ENCODE measurements at regions not wholly inside any gene's neighbourhood (a gene's known extent, or its start where the extent isn't known, plus 50 kb on each side); places are given as distances from the start of the nearest gene placed in this dataset.

GRCh38 chr13:80462037-80462436 lies 121.1 kb upstream of the SPRY2 start:
- TF ChIP-seq EZH2 (IDR thresholded peaks at IDR 0.05; ENCODE audit: borderline replicate concordance), result no peak
- no peak for TF ChIP-seq CTCF (IDR thresholded peaks at IDR 0.05; ENCODE audit: poor library complexity)
- no peak for TF ChIP-seq EZH2phosphoT487 (IDR thresholded peaks at IDR 0.05; ENCODE audit: low read depth, severe bottlenecking, unreplicated experiment)

Measured in hepatocyte (in vitro differentiated cells).